Adrenal gland (tissue), 9 donors: ENCODE measurements at regions not wholly inside any gene's neighbourhood (a gene's known extent, or its start where the extent isn't known, plus 50 kb on each side); places are given as distances from the start of the nearest gene placed in this dataset.

Experiments
- DNase-seq, 7 donors: peaks; one replicate each; pipeline ENCODE4 v3.0.0-alpha.2; 2019 to 2020
- H3K27ac ChIP-seq, 5 donors: fragments of 200-600 bp; sonication (generic) in 4 of 5; 1 replicate in 3 of 5; 2 replicates in 2 of 5; pipeline versions ENCODE4 v1.5.1 to v1.8.0; 2016 to 2020; ENCODE audit warnings: mild to moderate bottlenecking in 1 of 5
- H3K27me3 ChIP-seq: fragments of 200-600 bp; 2 replicates; pipeline ENCODE4 v1.8.0; 2021
- H3K36me3 ChIP-seq, 2 donors: fragments of 200-600 bp; replicated peaks in 1 of 2; 1 replicate in 1 of 2; 2 replicates in 1 of 2; pipeline versions ENCODE4 v1.5.1 to v1.8.0; 2018 to 2022
- H3K4me1 ChIP-seq, 2 donors: fragments of 200-600 bp; replicated peaks in 1 of 2; 1 replicate in 1 of 2; 2 replicates in 1 of 2; pipeline versions ENCODE4 v1.5.1 to v1.8.0; 2018 to 2021
- H3K4me3 ChIP-seq, 4 donors: fragments of 200-600 bp; sonication (generic) in 3 of 4; one replicate each; pipeline ENCODE4 v1.5.1; 2016 to 2018
- H3K9me3 ChIP-seq, 3 donors: fragments of 200-600 bp; sonication (generic) in 1 of 3; replicated peaks in 1 of 3; 1 replicate in 2 of 3; 2 replicates in 1 of 3; pipeline versions ENCODE4 v1.5.1 to v1.8.0; 2016 to 2021
- POLR2A ChIP-seq, 2 donors: fragments of 450-650 bp; IDR thresholded peaks; one replicate each; pipeline ENCODE4 v1.6.1; 2017; ENCODE audit warnings: antibody characterized with exemption in 2 of 2, mild to moderate bottlenecking in 2 of 2, moderate library complexity in 1 of 2
- whole genome bisulfite sequencing, 4 donors: extraction: QIAGEN DNeasy Blood & Tissue Kit in 2 of 4; methylation state at CpG; one replicate each; pipeline versions ENCODE4 v1.1.5 to v1.1.7; 2013 to 2017; 5-methylcytosine and 5-hydroxymethylcytosine counted together
- intact Hi-C, 2 donors: fragments of 100-400 bp; cut with DNase I; formaldehyde crosslinking; loops; one replicate each; pipeline versions ENCODE4 v1.14.1 to v1.15.0; 2022 to 2023
- TF ChIP-seq, protein P1 (sequence below), 6 experiments: fragments of 450-650 bp in 4 of 6; fragments of 200-600 bp in 2 of 6; sonication (generic) in 1 of 6; IDR thresholded peaks; 1 replicate in 5 of 6; 2 replicates in 1 of 6; pipeline versions ENCODE4 v1.5.1 to v1.8.0; 2016 to 2021; ENCODE audit warnings: antibody characterized with exemption in 6 of 6, mild to moderate bottlenecking in 2 of 6, moderate library complexity in 1 of 6
- donor health status: healthy with polysubstance abuse.
- donor health status: Bipolar disorder and iron deficiency.
- donor health status: DM: yes; HTN: yes; CAD: no.
- donor health status: DM: no; HTN: no; CAD: no.
- donor health status: DM: no; HTN: no; CAD: no.

DNA sequence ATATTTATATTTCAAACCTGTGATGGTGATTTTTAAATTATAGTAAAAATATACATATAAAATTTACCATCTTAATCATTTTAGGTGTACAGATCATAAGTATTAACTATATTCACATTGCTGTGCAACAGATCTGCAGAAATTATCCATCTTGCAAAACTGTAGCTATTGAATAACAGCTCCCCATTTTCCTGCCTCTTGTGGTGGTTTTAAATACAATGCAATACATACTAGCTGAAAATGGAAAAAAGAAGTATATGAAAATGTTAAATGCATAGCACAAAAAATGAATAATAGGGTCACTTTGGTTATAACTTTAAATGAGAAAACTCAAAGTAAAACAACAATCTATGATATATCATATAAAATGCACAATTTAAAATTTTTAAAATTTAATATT, 130.9 kb upstream of the VPREB1 start:
- DNase-seq, result no peak
- H3K4me3 ChIP-seq, result no peak overlapping the region
- no peaks in the 10 kb centered on the region for H3K9me3 ChIP-seq
- no peaks in the 10 kb centered on the region for H3K4me1 ChIP-seq
- H3K36me3 ChIP-seq, result no peaks in the 10 kb centered on the region
- intact Hi-C loops, result no loop called here
- TF ChIP-seq, protein P1, sequence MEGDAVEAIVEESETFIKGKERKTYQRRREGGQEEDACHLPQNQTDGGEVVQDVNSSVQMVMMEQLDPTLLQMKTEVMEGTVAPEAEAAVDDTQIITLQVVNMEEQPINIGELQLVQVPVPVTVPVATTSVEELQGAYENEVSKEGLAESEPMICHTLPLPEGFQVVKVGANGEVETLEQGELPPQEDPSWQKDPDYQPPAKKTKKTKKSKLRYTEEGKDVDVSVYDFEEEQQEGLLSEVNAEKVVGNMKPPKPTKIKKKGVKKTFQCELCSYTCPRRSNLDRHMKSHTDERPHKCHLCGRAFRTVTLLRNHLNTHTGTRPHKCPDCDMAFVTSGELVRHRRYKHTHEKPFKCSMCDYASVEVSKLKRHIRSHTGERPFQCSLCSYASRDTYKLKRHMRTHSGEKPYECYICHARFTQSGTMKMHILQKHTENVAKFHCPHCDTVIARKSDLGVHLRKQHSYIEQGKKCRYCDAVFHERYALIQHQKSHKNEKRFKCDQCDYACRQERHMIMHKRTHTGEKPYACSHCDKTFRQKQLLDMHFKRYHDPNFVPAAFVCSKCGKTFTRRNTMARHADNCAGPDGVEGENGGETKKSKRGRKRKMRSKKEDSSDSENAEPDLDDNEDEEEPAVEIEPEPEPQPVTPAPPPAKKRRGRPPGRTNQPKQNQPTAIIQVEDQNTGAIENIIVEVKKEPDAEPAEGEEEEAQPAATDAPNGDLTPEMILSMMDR (IDR thresholded peaks at IDR 0.05), result no peak
- TF ChIP-seq POLR2A (IDR thresholded peaks at IDR 0.05), result no peak
- no peak overlapping the region for H3K27ac ChIP-seq
- peaks cover 3% of the 10 kb centered on the region for H3K27me3 ChIP-seq

DNA sequence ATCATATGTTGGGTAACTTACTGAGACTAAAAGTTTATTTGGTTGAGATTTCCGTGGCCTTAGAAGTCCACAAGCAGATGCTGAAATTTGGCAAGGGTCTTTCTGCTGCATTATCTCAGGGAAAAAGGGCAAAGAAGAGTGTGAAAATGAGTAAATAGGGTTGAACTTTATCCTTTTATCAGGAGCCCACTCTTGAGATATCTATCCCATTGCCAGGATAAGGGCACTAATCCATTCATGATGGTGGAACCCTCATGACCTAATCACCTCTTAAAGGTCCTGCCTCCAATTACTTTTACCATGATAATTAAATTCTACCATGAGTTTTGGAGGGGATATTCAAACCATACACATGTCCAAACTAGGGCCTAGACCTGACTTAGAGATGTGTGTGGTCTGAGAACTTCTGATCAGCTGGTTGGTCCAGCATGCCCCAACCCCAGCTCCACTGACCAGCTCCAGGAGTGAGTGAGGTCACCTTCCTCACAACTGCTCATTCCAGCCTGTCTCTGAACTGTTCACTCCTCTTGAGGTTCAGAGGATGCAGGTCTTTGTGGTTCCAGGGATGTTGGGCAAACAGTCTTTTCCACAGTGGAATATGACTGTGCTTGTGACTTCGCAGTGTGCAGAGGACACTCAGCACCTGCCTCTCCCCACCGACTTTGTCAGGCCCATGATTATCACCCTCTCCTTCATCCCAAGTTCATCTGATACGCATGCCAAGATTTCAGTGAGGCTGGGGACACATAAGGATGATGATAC, 130.1 kb upstream of the TOP3B start:
- Histone ChIP-seq H3K9me3 (no peaks in the 10 kb centered on the region), H3K27ac (no peak overlapping the region), H3K27me3 (no peaks in the 10 kb centered on the region), H3K36me3 (no peaks in the 10 kb centered on the region), H3K4me1 (no peaks in the 10 kb centered on the region), H3K4me3 (no peak overlapping the region)
- TF ChIP-seq POLR2A (IDR thresholded peaks at IDR 0.05), result no peak
- TF ChIP-seq, protein P1 (IDR thresholded peaks at IDR 0.05), result no peak
- DNase-seq, result no peak
- intact Hi-C loops, result no loop called here
- 82 to 85% (median 85%) methylated on average over 4 of the region's 4 CpGs for WGBS, 4 donors

DNA sequence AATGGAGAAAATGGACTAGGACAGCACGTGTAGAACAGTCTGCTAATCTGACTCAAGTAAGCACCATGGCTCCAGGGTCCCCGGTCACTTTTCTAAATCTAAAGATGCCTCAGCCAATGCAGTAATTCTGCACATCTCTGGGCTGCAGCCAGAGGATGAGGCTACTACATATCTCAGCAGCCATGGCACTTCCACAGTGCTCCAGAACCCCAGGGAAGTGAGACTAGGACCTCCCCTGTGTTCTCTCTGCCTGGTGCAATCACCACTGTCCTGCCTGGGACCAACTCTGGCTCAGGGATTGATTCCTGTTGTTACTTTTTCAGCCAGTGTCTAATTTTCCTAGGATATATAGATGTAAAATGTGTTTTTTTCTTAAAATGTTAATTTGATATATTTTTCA, 129.4 kb upstream of the TOP3B start:
- H3K4me1 ChIP-seq, result no peaks in the 10 kb centered on the region
- intact Hi-C loops, result no loop called here
- no peak for TF ChIP-seq POLR2A (IDR thresholded peaks at IDR 0.05)
- TF ChIP-seq, protein P1 (IDR thresholded peaks at IDR 0.05), result no peak
- no peaks in the 10 kb centered on the region for H3K36me3 ChIP-seq
- WGBS, 4 donors, result 75 to 93% (median 83%) methylated on average over 2 of the region's 2 CpGs
- no peaks in the 10 kb centered on the region for H3K9me3 ChIP-seq
- H3K4me3 ChIP-seq, result no peak overlapping the region
- H3K27me3 ChIP-seq, result no peaks in the 10 kb centered on the region
- H3K27ac ChIP-seq, result no peak overlapping the region
- no peak for DNase-seq

DNA sequence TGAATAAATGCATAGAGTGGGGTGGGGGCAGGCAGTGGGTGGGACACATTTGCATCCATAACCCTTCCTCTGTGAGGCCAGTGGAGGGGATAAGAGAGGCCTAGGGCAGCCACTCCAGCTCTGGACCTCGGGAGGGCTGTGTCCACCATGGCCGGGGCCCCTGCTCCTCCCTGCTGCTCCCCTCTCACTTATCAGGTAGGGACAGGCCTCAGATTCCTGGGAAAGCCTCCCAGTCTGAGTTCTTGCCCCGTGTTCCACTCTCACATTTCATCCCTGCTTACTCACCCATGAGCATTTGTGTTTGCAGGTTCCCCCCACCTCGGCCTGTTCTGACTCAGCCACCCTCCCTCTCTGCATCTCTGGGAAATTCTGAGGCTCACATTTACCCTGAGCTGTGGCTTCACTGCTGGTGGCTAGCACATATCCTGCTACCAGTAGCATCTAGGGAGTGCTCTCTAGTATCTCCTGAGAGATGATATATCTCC, 128.7 kb upstream of the TOP3B start:
- TF ChIP-seq POLR2A (IDR thresholded peaks at IDR 0.05), result no peak
- TF ChIP-seq, protein P1 (IDR thresholded peaks at IDR 0.05), result no peak
- Histone ChIP-seq H3K4me3 (no peak overlapping the region), H3K27ac (no peak overlapping the region), H3K9me3 (no peaks in the 10 kb centered on the region), H3K4me1 (no peaks in the 10 kb centered on the region), H3K27me3 (no peaks in the 10 kb centered on the region), H3K36me3 (no peaks in the 10 kb centered on the region)
- no peak for DNase-seq
- 44 to 56% (median 53%) methylated on average over 4 of the region's 4 CpGs for WGBS, 4 donors
- intact Hi-C loops, result no loop called here
